H1 (cell line): ENCODE measurements at regions not wholly inside any gene's neighbourhood (a gene's known extent, or its start where the extent isn't known, plus 50 kb on each side); places are given as distances from the start of the nearest gene placed in this dataset.

Experiments
- CTCF ChIA-PET: fragments of 300-600 bp; sonication (Branson Sonifier 250); formaldehyde crosslinking; loops from one replicate; lab custom pipeline; 2021; ENCODE audit not compliant: partially characterized antibody; lab: Charles Lee
- POLR2A ChIA-PET: fragments of 300-600 bp; sonication (Branson Sonifier 250); formaldehyde crosslinking; loops from one replicate; lab custom pipeline; 2021; ENCODE audit warnings: inconsistent platforms; ENCODE audit not compliant: partially characterized antibody; lab: Charles Lee
- DNase-seq, 2 experiments: peaks; one replicate each; pipeline versions ENCODE4 v3.0.0 to v3.0.0-alpha.2; 2010 to 2022; ENCODE audit warnings: low spot score in 2 of 2, low read depth in 1 of 2, mixed read lengths in 1 of 2
- FAIRE-seq: peaks from 2 replicates; lab custom pipeline; 2011; peaks lifted over from hg19 to GRCh38; lab: Jason Lieb, UNC
- H2AFZ ChIP-seq: 2 replicates; pipeline ENCODE4 v1.8.1; 2012; ENCODE audit warnings: low read length, inconsistent platforms
- H2AK5ac ChIP-seq: 2 replicates; pipeline ENCODE4 v1.6.1; 2013; ENCODE audit warnings: low read depth, low read length
- H2BK120ac ChIP-seq: replicated peaks from 2 replicates; pipeline ENCODE3; 2013; ENCODE audit warnings: low read depth, low read length, inconsistent platforms
- H2BK12ac ChIP-seq: 2 replicates; pipeline ENCODE4 v1.6.1; 2013; ENCODE audit warnings: low read depth, low read length
- H2BK15ac ChIP-seq: 2 replicates; pipeline ENCODE4 v1.6.1; 2013; ENCODE audit warnings: low read length
- H2BK20ac ChIP-seq: 2 replicates; pipeline ENCODE4 v1.6.1; 2013; ENCODE audit warnings: low read length
- H2BK5ac ChIP-seq: 2 replicates; pipeline ENCODE4 v1.6.1; 2013; ENCODE audit warnings: low read depth, low read length
- H3K14ac ChIP-seq: 2 replicates; pipeline ENCODE4 v1.6.1; 2013; ENCODE audit warnings: inconsistent platforms; ENCODE audit not compliant: insufficient read length
- H3K18ac ChIP-seq: 2 replicates; pipeline ENCODE4 v1.6.1; 2013; ENCODE audit warnings: low read length; ENCODE audit errors: extremely low read depth
- H3K23ac ChIP-seq: 2 replicates; pipeline ENCODE4 v1.6.1; 2013; ENCODE audit warnings: inconsistent platforms; ENCODE audit not compliant: insufficient read length
- H3K23me2 ChIP-seq: 2 replicates; pipeline ENCODE4 v1.6.1; 2013; ENCODE audit warnings: low read depth, low read length
- H3K27ac ChIP-seq: 2 replicates; pipeline ENCODE4 v1.6.1; 2011; ENCODE audit warnings: low read depth, low read length, inconsistent platforms
- H3K27me3 ChIP-seq, 4 experiments: replicated peaks in 1 of 4; 1 replicate in 1 of 4; 2 replicates in 3 of 4; pipeline versions ENCODE4 v1.6.1 to v1.8.1; 2011 to 2013; ENCODE audit warnings: low read length in 3 of 4, mild to moderate bottlenecking in 3 of 4, inconsistent platforms in 2 of 4, mixed read lengths in 2 of 4, moderate library complexity in 1 of 4; ENCODE audit not compliant: control insufficient read depth in 3 of 4, insufficient read depth in 3 of 4; ENCODE audit errors: extremely low read depth in 1 of 4
- H3K36me3 ChIP-seq, 4 experiments: 2 replicates each; pipeline versions ENCODE4 v1.6.1 to v1.8.1; 2011 to 2013; ENCODE audit warnings: mild to moderate bottlenecking in 4 of 4, low read length in 3 of 4, moderate library complexity in 2 of 4, control low read depth in 1 of 4, inconsistent platforms in 1 of 4; ENCODE audit not compliant: insufficient read depth in 4 of 4, control insufficient read depth in 2 of 4
- H3K4ac ChIP-seq: replicated peaks from 2 replicates; pipeline ENCODE3; 2013; ENCODE audit warnings: low read length, low read depth, mixed read lengths, inconsistent platforms; ENCODE audit not compliant: insufficient read length
- H3K4me1 ChIP-seq, 4 experiments: replicated peaks in 1 of 4; 1 replicate in 1 of 4; 2 replicates in 3 of 4; pipeline versions ENCODE4 v1.6.1 to v1.8.1; 2011 to 2013; ENCODE audit warnings: low read length in 3 of 4, inconsistent platforms in 2 of 4, mixed read lengths in 1 of 4; ENCODE audit not compliant: insufficient read depth in 4 of 4, control insufficient read depth in 3 of 4
- H3K4me2 ChIP-seq, 2 experiments: 2 replicates each; pipeline versions ENCODE4 v1.6.1 to v1.8.1; 2011 to 2013; ENCODE audit warnings: low read depth in 2 of 2, low read length in 2 of 2, control low read depth in 1 of 2, inconsistent platforms in 1 of 2, mild to moderate bottlenecking in 1 of 2; ENCODE audit not compliant: insufficient read depth in 1 of 2
- H3K4me3 ChIP-seq, 4 experiments: fragments of 200-600, 300-600 bp in 1 of 4; sonication (generic), shearing (Covaris generic), sonication (Bioruptor Twin) in 1 of 4; 2 replicates each; pipeline versions ENCODE4 v1.5.1 to v1.8.1; 2011 to 2016; ENCODE audit warnings: low read length in 4 of 4, low read depth in 3 of 4, control low read depth in 2 of 4, inconsistent platforms in 2 of 4, mild to moderate bottlenecking in 2 of 4, mixed read lengths in 1 of 4, moderate library complexity in 1 of 4; ENCODE audit not compliant: insufficient read depth in 2 of 4; ENCODE audit errors: extremely low read depth in 1 of 4
- H3K56ac ChIP-seq: replicated peaks from 2 replicates; pipeline ENCODE3; 2013; ENCODE audit warnings: low read depth, mild to moderate bottlenecking, mixed read lengths, low read length, inconsistent platforms; ENCODE audit not compliant: insufficient read length
- H3K79me1 ChIP-seq: 2 replicates; pipeline ENCODE4 v1.6.1; 2013; ENCODE audit warnings: low read depth, low read length, control low read depth
- H3K79me2 ChIP-seq, 2 experiments: 2 replicates each; pipeline versions ENCODE4 v1.6.1 to v1.8.1; 2012 to 2013; ENCODE audit warnings: low read length in 2 of 2, mild to moderate bottlenecking in 2 of 2, inconsistent platforms in 1 of 2; ENCODE audit not compliant: insufficient read depth in 2 of 2, control insufficient read depth in 1 of 2
- H3K9ac ChIP-seq, 4 experiments: replicated peaks in 1 of 4; 1 replicate in 1 of 4; 2 replicates in 3 of 4; pipeline versions ENCODE4 v1.6.1 to v1.8.1; 2011 to 2013; ENCODE audit warnings: low read depth in 3 of 4, low read length in 3 of 4, control low read depth in 2 of 4, mild to moderate bottlenecking in 2 of 4, moderate library complexity in 2 of 4, inconsistent platforms in 1 of 4; ENCODE audit errors: extremely low read depth in 1 of 4
- H3K9me3 ChIP-seq, 2 experiments: 2 replicates each; pipeline versions ENCODE4 v1.6.1 to v1.8.1; 2012 to 2013; ENCODE audit warnings: mild to moderate bottlenecking in 2 of 2, moderate library complexity in 2 of 2, control low read depth in 1 of 2, inconsistent platforms in 1 of 2, low read depth in 1 of 2, low read length in 1 of 2, mixed read lengths in 1 of 2; ENCODE audit not compliant: insufficient read depth in 2 of 2
- H4K20me1 ChIP-seq, 2 experiments: replicated peaks in 1 of 2; 2 replicates each; pipeline versions ENCODE3 to v1.8.1; 2011 to 2013; ENCODE audit warnings: inconsistent platforms in 2 of 2, low read length in 2 of 2, mild to moderate bottlenecking in 1 of 2; ENCODE audit not compliant: insufficient read depth in 2 of 2, control insufficient read depth in 1 of 2
- H4K5ac ChIP-seq: 2 replicates; pipeline ENCODE4 v1.6.1; 2013; ENCODE audit warnings: low read length, low read depth, mixed read lengths, inconsistent platforms; ENCODE audit not compliant: insufficient read length
- H4K8ac ChIP-seq: 2 replicates; pipeline ENCODE4 v1.8.0; 2013; ENCODE audit warnings: mild to moderate bottlenecking, moderate library complexity, low read length, inconsistent platforms; ENCODE audit not compliant: insufficient read depth; ENCODE audit errors: extremely low read depth
- H4K91ac ChIP-seq: replicated peaks from 2 replicates; pipeline ENCODE3; 2013; ENCODE audit warnings: low read length, mixed read lengths, inconsistent platforms; ENCODE audit not compliant: insufficient read length
- JUN ChIP-seq: IDR thresholded peaks from 2 replicates; pipeline ENCODE4 v1.6.1; 2011; ENCODE audit warnings: low read depth, mild to moderate bottlenecking, improper control_type of control experiment, low read length
- WGBS, 2 experiments: shearing (Covaris generic) in 1 of 2; methylation state at CpG; one replicate each; pipeline versions ENCODE4 v1.1.6 to v1.1.7; 2013 to 2015; ENCODE audit warnings: low lambda C conversion rate in 2 of 2, mixed read lengths in 2 of 2, inconsistent platforms in 1 of 2, low coverage in 1 of 2, missing lambda C conversion rate in 1 of 2; ENCODE audit not compliant: insufficient replicate concordance in 2 of 2, insufficient coverage in 1 of 2, insufficient read length in 1 of 2; ENCODE audit errors: extremely low coverage in 1 of 2, missing lambda C conversion rate in 1 of 2; 5-methylcytosine and 5-hydroxymethylcytosine counted together

- Histone ChIP-seq H4K91ac (no peak overlapping the region), H3K4me3 (no peak overlapping the region), H3K4me1 (no peaks in the 10 kb centered on the region), H4K8ac (no peak overlapping the region), H2AK5ac (no peak overlapping the region), H3K9ac (no peak overlapping the region), H4K5ac (no peak overlapping the region), H3K4me2 (no peak overlapping the region), H3K79me2 (no peaks in the 10 kb centered on the region), H3K27me3 (no peaks in the 10 kb centered on the region), H3K56ac (no peak overlapping the region), H2BK120ac (no peak overlapping the region), H3K79me1 (no peaks in the 10 kb centered on the region), H3K14ac (no peak overlapping the region), H2BK20ac (no peak overlapping the region), H2AFZ (0 out of 2 replicates have a peak overlapping the region, but pooled peaks have one; percentile 49), H3K4ac (no peak overlapping the region), H2BK12ac (no peak overlapping the region), H3K18ac (no peak overlapping the region), H3K36me3 (no peaks in the 10 kb centered on the region), H3K23me2 (no peaks in the 10 kb centered on the region), H4K20me1 (no peaks in the 10 kb centered on the region), H3K27ac (no peak overlapping the region), H2BK15ac (no peak overlapping the region), H2BK5ac (no peak overlapping the region), H3K9me3 (no peaks in the 10 kb centered on the region), H3K23ac (no peak overlapping the region)
- no peak for FAIRE-seq
- WGBS, 2 experiments, result 77% methylated on average over 3 of the region's 3 CpGs; no CpG with 5 or more reads in 1 of the 2 experiments
- ChIA-PET CTCF (interaction anchor here (0.7 kb wide), 1 partner anchor 11 kb away, joined by 3 read pairs; no protein-coding TSS in a partner anchor), POLR2A (no interaction called here)
- DNase-seq, result no peak
- no peak for TF ChIP-seq JUN
Measured at GRCh38 chr17:52395308-52395707, 236.8 kb upstream of the CA10 start.
